Heart left ventricle (tissue), 16 donors: ENCODE measurements at regions not wholly inside any gene's neighbourhood (a gene's known extent, or its start where the extent isn't known, plus 50 kb on each side); places are given as distances from the start of the nearest gene placed in this dataset.

Experiments used
- ATAC-seq, 4 donors: fragments of 200-7000 bp; cut with Tn5 transposase; one replicate each; pipeline ENCODE4 v1.9.1; 2020 to 2022; ENCODE audit warnings: moderate library complexity in 4 of 4, mild to moderate bottlenecking in 3 of 4, moderate number of reproducible peaks in 1 of 4
- DNase-seq, 5 donors: peaks; one replicate each; pipeline ENCODE4 v3.0.0-alpha.2; 2020
- H3K27ac ChIP-seq, 12 donors: fragments of 200-600 bp; sonication (generic) in 4 of 12; one replicate each; pipeline versions ENCODE4 v1.5.0 to v1.8.0; 2016 to 2022; ENCODE audit warnings: mild to moderate bottlenecking in 2 of 12
- H3K27me3 ChIP-seq, 9 donors: fragments of 200-600 bp; sonication (generic) in 2 of 9; one replicate each; pipeline versions ENCODE4 v1.5.1 to v1.8.0; 2016 to 2022; ENCODE audit warnings: mild to moderate bottlenecking in 3 of 9
- H3K36me3 ChIP-seq, 9 donors: fragments of 200-600 bp; sonication (generic) in 2 of 9; one replicate each; pipeline versions ENCODE4 v1.5.0 to v1.8.0; 2018 to 2022; ENCODE audit warnings: mild to moderate bottlenecking in 2 of 9
- H3K4me1 ChIP-seq, 12 donors: fragments of 200-600 bp; sonication (generic) in 4 of 12; one replicate each; pipeline versions ENCODE4 v1.5.0 to v1.8.0; 2016 to 2022; ENCODE audit warnings: mild to moderate bottlenecking in 3 of 12
- H3K4me3 ChIP-seq, 12 donors: fragments of 200-600 bp; sonication (generic) in 4 of 12; one replicate each; pipeline versions ENCODE4 v1.5.0 to v1.8.0; 2017 to 2022; ENCODE audit warnings: mild to moderate bottlenecking in 9 of 12, moderate library complexity in 4 of 12
- H3K9me3 ChIP-seq, 12 donors: fragments of 200-600 bp; sonication (generic) in 4 of 12; one replicate each; pipeline versions ENCODE4 v1.5.0 to v1.8.0; 2016 to 2022; ENCODE audit warnings: mild to moderate bottlenecking in 1 of 12
- POLR2A ChIP-seq, 2 donors: fragments of 450-650 bp; IDR thresholded peaks; one replicate each; pipeline ENCODE4 v1.6.1; 2017; ENCODE audit warnings: antibody characterized with exemption in 2 of 2, mild to moderate bottlenecking in 2 of 2, moderate library complexity in 2 of 2
- WGBS, 4 donors: extraction: QIAGEN DNeasy Blood & Tissue Kit in 2 of 4; methylation state at CpG; one replicate each; pipeline versions ENCODE4 v1.1.5 to v1.1.7; 2013 to 2018; 5-methylcytosine and 5-hydroxymethylcytosine counted together
- intact Hi-C, 10 donors: fragments of 100-400 bp; cut with DNase I; formaldehyde crosslinking; loops; one replicate each; pipeline versions ENCODE4 v1.11.1 to v1.14.2; 2022
- TF ChIP-seq, protein P1 (sequence below), 12 donors: fragments of 200-600 bp; sonication (generic) in 4 of 12; IDR thresholded peaks; one replicate each; pipeline versions ENCODE4 v1.5.0 to v1.8.0; 2018 to 2022; ENCODE audit warnings: antibody characterized with exemption in 12 of 12, mild to moderate bottlenecking in 5 of 12
- donor health status: ischemic (EF 13 %, LVEDD 7.1; RV severe dilation, severe dysfunction).
- donor health status: healthy with polysubstance abuse.
- donor health status: DM: no; HTN: yes; CAD: no.
- donor health status: DM: no; HTN: no; CAD: no.
- donor health status: ischemic (EF 25% LVEDD 6.9; RV normal size, moderate dysfunction).
- donor health status: ischemic (EF 25% LVEDD 5.7; RV mildly dilated, moderate dysfunction).
- donor health status: healthy.
- donor health status: DM: yes; HTN: yes; CAD: no.
- donor health status: ischemic (EF 35%, LVEDD 5.7; RV mildly dilated, moderate dysfunction).
- donor health status: nonischemic (EF 11% LVEDD 7.7; RV severe dilation, severe dysfunction).
- donor health status: DM: yes; HTN: yes; CAD: no.
- donor health status: PGD.
- donor health status: ischemic (EF 29% LVEDD 5.4; RV normal size, mild dysfunction).
- donor health status: nonischemic (EF 23%, LVEDD 6.1; RV moderate dilation, normal function).

- no peak overlapping the region for H3K27ac ChIP-seq
- peak; percentile 22 to 52 (median 30) for ATAC-seq
These were observed 149.2 kb upstream of the JUN start for GRCh38 chr1:58932859-58933598.

DNA sequence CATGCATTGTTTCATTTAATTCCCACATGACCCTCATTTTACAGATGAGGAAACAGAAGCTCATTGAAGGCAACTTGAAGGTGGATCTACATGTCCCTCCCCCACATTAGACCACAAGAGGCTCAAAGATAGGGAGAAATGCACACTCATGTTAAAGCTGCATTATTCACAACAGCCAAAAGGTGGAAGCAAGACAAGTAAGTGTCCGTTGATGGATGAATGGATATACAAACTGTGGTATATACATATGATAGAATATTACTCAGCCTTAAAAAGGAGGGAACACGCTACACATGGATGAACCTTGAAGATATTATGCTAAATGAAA lies 149.7 kb upstream of the JUN start:
- intact Hi-C loops, result no loop called here
- Histone ChIP-seq H3K4me1 (peaks cover 0 to 13% (median 0%) of the 10 kb centered on the region in 12 donors), H3K9me3 (no peaks in the 10 kb centered on the region), H3K36me3 (no peaks in the 10 kb centered on the region), H3K27ac (no peak overlapping the region), H3K4me3 (no peak overlapping the region), H3K27me3 (no peaks in the 10 kb centered on the region)
- ATAC-seq, result no peak
- TF ChIP-seq POLR2A (IDR thresholded peaks at IDR 0.05), result no peak
- TF ChIP-seq, protein P1, sequence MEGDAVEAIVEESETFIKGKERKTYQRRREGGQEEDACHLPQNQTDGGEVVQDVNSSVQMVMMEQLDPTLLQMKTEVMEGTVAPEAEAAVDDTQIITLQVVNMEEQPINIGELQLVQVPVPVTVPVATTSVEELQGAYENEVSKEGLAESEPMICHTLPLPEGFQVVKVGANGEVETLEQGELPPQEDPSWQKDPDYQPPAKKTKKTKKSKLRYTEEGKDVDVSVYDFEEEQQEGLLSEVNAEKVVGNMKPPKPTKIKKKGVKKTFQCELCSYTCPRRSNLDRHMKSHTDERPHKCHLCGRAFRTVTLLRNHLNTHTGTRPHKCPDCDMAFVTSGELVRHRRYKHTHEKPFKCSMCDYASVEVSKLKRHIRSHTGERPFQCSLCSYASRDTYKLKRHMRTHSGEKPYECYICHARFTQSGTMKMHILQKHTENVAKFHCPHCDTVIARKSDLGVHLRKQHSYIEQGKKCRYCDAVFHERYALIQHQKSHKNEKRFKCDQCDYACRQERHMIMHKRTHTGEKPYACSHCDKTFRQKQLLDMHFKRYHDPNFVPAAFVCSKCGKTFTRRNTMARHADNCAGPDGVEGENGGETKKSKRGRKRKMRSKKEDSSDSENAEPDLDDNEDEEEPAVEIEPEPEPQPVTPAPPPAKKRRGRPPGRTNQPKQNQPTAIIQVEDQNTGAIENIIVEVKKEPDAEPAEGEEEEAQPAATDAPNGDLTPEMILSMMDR (IDR thresholded peaks at IDR 0.05), result no peak
- no peak for DNase-seq
- 99 to 100% (median 99%) methylated on average over 2 of the region's 2 CpGs for WGBS, 4 donors

More at GRCh38 chr1:58932859-58933598, 149.2 kb upstream of the JUN start:
- no peak for DNase-seq
- intact Hi-C loops, result no loop called here
- peaks cover 0 to 13% (median 0%) of the 10 kb centered on the region in 12 donors for H3K4me1 ChIP-seq
- H3K9me3 ChIP-seq, result no peaks in the 10 kb centered on the region
- no peak for TF ChIP-seq POLR2A (IDR thresholded peaks at IDR 0.05)
- TF ChIP-seq, protein P1 (IDR thresholded peaks at IDR 0.05), result no peak
- no peaks in the 10 kb centered on the region for H3K27me3 ChIP-seq
- H3K4me3 ChIP-seq, result no peak overlapping the region
- WGBS, 4 donors, result 74 to 84% (median 79%) methylated on average over 4 of the region's 4 CpGs
- H3K36me3 ChIP-seq, result no peaks in the 10 kb centered on the region

DNA sequence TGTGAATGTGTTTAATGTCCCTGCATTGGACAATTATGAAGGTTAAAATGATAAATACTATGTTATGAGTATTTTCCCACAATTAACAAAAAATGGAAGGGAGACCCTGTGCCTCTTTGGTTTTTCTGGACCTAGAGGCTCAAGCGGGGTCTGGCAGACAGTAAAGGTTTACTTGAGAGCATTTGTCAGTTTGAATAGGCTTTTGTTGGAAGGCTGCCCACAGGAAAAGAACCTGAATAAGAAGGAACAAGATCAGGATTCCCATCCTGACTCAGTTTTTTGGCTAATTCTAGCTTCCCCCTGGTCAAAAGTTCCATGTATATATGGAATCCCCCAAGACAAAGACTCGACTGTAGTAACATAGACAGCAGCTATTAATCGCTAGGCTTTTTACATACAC lies 150.9 kb upstream of the JUN start:
- H3K27ac ChIP-seq, result no peak overlapping the region
- WGBS, 4 donors, result 64 to 80% (median 71%) methylated on average over 3 of the region's 3 CpGs
- no peaks in the 10 kb centered on the region for H3K9me3 ChIP-seq
- intact Hi-C loops, result no loop called here
- no peak overlapping the region for H3K4me3 ChIP-seq
- ATAC-seq, result no peak
- H3K4me1 ChIP-seq, result peaks cover 0 to 13% (median 0%) of the 10 kb centered on the region in 12 donors
- H3K36me3 ChIP-seq, result no peaks in the 10 kb centered on the region
- DNase-seq, result peak in 1 of 5 donors; percentile 14
- TF ChIP-seq POLR2A (IDR thresholded peaks at IDR 0.05), result no peak
- TF ChIP-seq, protein P1 (IDR thresholded peaks at IDR 0.05), result no peak
- H3K27me3 ChIP-seq, result no peaks in the 10 kb centered on the region

DNA sequence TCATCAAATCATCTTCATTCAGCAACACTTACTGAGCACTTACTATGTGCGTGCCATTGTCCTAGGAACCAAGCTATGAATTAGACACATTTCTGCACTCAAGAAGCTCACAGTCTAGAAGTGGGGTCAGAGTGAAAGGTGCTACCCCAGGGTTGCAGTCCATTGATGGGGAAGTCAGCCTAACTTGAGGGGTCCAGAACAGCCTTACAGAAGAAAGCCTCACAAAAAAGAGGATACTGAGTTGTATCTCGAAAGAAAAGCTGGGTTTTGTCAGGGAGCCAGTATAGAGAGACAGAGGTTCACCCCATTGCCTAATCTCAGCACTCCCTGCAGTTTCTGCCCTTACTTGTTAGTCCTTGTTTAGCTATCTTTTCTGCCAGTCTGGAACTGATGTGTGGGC lies 153.1 kb upstream of the JUN start:
- peaks cover 0 to 25% (median 0%) of the 10 kb centered on the region in 12 donors for H3K4me1 ChIP-seq
- no peak overlapping the region for H3K27ac ChIP-seq
- no peaks in the 10 kb centered on the region for H3K9me3 ChIP-seq
- 94 to 98% (median 96%) methylated on average over 2 of the region's 2 CpGs for WGBS, 4 donors
- no peaks in the 10 kb centered on the region for H3K27me3 ChIP-seq
- ATAC-seq (no peak), DNase-seq (no peak)
- H3K36me3 ChIP-seq, result no peaks in the 10 kb centered on the region
- no peak overlapping the region for H3K4me3 ChIP-seq
- intact Hi-C loops, result no loop called here
- TF ChIP-seq, protein P1 (IDR thresholded peaks at IDR 0.05), result no peak
- TF ChIP-seq POLR2A (IDR thresholded peaks at IDR 0.05), result no peak
